Type B pancreatic cell (in vitro differentiated cells): ENCODE measurements at regions not wholly inside any gene's neighbourhood (a gene's known extent, or its start where the extent isn't known, plus 50 kb on each side); places are given as distances from the start of the nearest gene placed in this dataset.

ENCODE experiments used
- DNase-seq: peaks from one replicate; pipeline ENCODE4 v3.0.0; 2021; ENCODE audit warnings: mixed read lengths; ENCODE audit not compliant: unreplicated experiment; ENCODE audit errors: extremely low spot score
- H3K27ac Mint-ChIP-seq: 2 replicates; pipeline ENCODE4 v1.8.0; 2021; ENCODE audit warnings: mild to moderate bottlenecking, mixed read lengths
- H3K27me3 Mint-ChIP-seq: 2 replicates; pipeline ENCODE4 v1.8.0; 2021; ENCODE audit warnings: mixed read lengths
- H3K36me3 Mint-ChIP-seq: 2 replicates; pipeline ENCODE4 v1.8.0; 2021; ENCODE audit warnings: mixed read lengths
- H3K4me1 Mint-ChIP-seq: one replicate; pipeline ENCODE4 v1.8.0; 2021; ENCODE audit warnings: mixed read lengths; ENCODE audit not compliant: unreplicated experiment
- H3K4me3 Mint-ChIP-seq: 2 replicates; pipeline ENCODE4 v1.8.0; 2021; ENCODE audit warnings: mild to moderate bottlenecking, mixed read lengths
- H3K9me3 Mint-ChIP-seq: 2 replicates; pipeline ENCODE4 v1.8.0; 2021; ENCODE audit warnings: mixed read lengths
- CTCF ChIP-seq: fragments of 200-600 bp; sonication (generic); conservative IDR thresholded peaks from 2 replicates; pipeline ENCODE4 v1.5.0; 2021; ENCODE audit warnings: antibody characterized with exemption, mild to moderate bottlenecking

- H3K36me3 Mint-ChIP-seq: no peaks in the 10 kb centered on the region
- DNase-seq: no peak
- no peak overlapping the region for H3K27ac Mint-ChIP-seq
- H3K4me3 Mint-ChIP-seq: peak overlapping the region; percentile 68
- peaks cover 6% of the 10 kb centered on the region for H3K4me1 Mint-ChIP-seq
- H3K9me3 Mint-ChIP-seq: no peaks in the 10 kb centered on the region
- H3K27me3 Mint-ChIP-seq: peaks cover 59% of the 10 kb centered on the region
- no peak for TF ChIP-seq CTCF
Measured at GRCh38 chr9:17907779-17908508, 329.1 kb downstream of the SH3GL2 start.

- Mint-ChIP-seq H3K27ac (no peak overlapping the region), H3K36me3 (no peaks in the 10 kb centered on the region), H3K4me3 (no peak overlapping the region), H3K27me3 (peaks cover 2% of the 10 kb centered on the region), H3K9me3 (no peaks in the 10 kb centered on the region), H3K4me1 (peaks cover 18% of the 10 kb centered on the region)
- DNase-seq: no peak
- no peak for TF ChIP-seq CTCF
Measured at GRCh38 chr9:17926246-17926645, 347.4 kb downstream of the SH3GL2 start.

DNA sequence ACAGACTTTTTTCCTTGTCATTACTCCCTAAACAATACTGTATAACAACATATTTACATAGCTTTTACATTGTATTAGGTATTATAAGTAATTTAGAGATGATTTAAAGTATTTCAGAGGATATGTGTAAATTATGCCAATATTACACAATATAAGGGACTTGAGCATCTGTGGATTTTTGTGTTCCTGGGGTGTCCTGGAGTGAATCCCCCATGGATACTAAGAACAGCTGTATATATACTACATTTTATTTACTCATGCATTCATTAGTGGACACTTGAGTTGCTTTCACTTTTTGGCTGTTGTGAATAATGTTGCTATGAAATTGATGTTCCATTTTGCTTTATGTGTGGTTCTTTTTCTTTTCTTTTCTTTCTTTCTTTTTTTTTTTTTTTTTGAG is 348.8 kb downstream of the SH3GL2 start:
- no peak for TF ChIP-seq CTCF
- H3K36me3 Mint-ChIP-seq: no peaks in the 10 kb centered on the region
- H3K4me3 Mint-ChIP-seq: no peak overlapping the region
- no peaks in the 10 kb centered on the region for H3K9me3 Mint-ChIP-seq
- peaks cover 2% of the 10 kb centered on the region for H3K27me3 Mint-ChIP-seq
- peaks cover 18% of the 10 kb centered on the region for H3K4me1 Mint-ChIP-seq
- no peak overlapping the region for H3K27ac Mint-ChIP-seq
- DNase-seq: no peak

DNA sequence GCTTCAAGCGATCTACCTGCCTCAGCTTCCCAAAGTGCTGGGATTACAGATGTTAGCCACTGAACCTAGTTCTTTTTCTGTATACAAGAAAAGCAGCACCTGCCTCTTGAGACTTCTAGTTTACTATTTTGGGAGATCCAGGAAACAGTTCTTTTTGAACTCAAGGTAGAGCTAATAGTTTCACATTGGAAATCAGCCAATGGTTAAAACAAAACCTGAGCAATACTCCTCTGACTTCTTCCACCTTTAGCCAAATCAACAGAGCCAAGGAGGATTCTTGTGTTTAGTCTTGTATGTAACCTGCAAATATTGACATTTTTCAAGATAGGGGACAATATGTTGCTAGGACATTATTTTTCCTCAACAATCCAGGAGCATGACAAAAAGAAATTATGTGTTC is 349.4 kb downstream of the SH3GL2 start:
- TF ChIP-seq CTCF: no peak
- Mint-ChIP-seq H3K4me3 (no peak overlapping the region), H3K27me3 (no peaks in the 10 kb centered on the region), H3K4me1 (peaks cover 18% of the 10 kb centered on the region), H3K9me3 (no peaks in the 10 kb centered on the region), H3K27ac (no peak overlapping the region), H3K36me3 (no peaks in the 10 kb centered on the region)
- DNase-seq: no peak

DNA sequence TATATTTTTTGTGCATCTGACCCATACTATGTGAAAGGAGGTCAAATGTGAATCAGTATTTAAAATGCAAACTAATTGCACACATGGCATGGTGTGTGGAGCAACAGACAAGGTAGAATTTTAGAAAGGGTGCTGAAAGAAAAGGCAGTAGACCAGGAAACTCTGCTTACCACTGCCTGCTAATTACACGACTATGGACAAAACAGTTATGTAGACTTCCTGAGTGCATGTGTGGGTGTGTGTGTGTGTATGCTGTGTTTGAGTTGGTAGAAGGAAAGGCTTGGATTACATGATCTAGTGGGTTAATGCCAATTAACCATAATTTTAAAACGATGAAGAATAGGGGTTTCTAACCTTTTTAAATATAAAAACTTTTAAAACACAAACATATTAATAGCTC is 349.9 kb downstream of the SH3GL2 start:
- H3K9me3 Mint-ChIP-seq: no peaks in the 10 kb centered on the region
- H3K4me1 Mint-ChIP-seq: peaks cover 18% of the 10 kb centered on the region
- no peak for TF ChIP-seq CTCF
- H3K36me3 Mint-ChIP-seq: no peaks in the 10 kb centered on the region
- no peak for DNase-seq
- no peak overlapping the region for H3K27ac Mint-ChIP-seq
- H3K4me3 Mint-ChIP-seq: no peak overlapping the region
- H3K27me3 Mint-ChIP-seq: no peaks in the 10 kb centered on the region
